Loucy (cell line): ENCODE measurements at regions not wholly inside any gene's neighbourhood (a gene's known extent, or its start where the extent isn't known, plus 50 kb on each side); places are given as distances from the start of the nearest gene placed in this dataset.

Experiments used
- H2AFZ ChIP-seq: fragments of 200-600 bp; sonication (generic); 2 replicates; pipeline ENCODE4 v1.6.0; 2016; ENCODE audit warnings: antibody characterized with exemption, mild to moderate bottlenecking, low read length, moderate library complexity
- H3F3A ChIP-seq: fragments of 200-600 bp; 2 replicates; pipeline ENCODE4 v1.6.0; 2016; ENCODE audit warnings: antibody characterized with exemption, low read depth, mild to moderate bottlenecking
- H3K27me3 ChIP-seq: fragments of 200-600 bp; sonication (generic); 2 replicates; pipeline ENCODE4 v1.6.1; 2014; ENCODE audit warnings: low read length, mild to moderate bottlenecking; ENCODE audit not compliant: insufficient read depth, poor library complexity, severe bottlenecking
- H3K36me3 ChIP-seq: fragments of 200-600 bp; sonication (generic); 2 replicates; pipeline ENCODE4 v1.6.1; 2016; ENCODE audit warnings: low read length; ENCODE audit not compliant: insufficient read depth
- H3K4me1 ChIP-seq: fragments of 200-600 bp; sonication (generic); 2 replicates; pipeline ENCODE4 v1.5.1; 2014; ENCODE audit warnings: low read length, mild to moderate bottlenecking; ENCODE audit not compliant: insufficient read depth, poor library complexity, severe bottlenecking
- H3K4me2 ChIP-seq: fragments of 200-600 bp; sonication (generic); 2 replicates; pipeline ENCODE4 v1.6.0; 2014; ENCODE audit warnings: antibody characterized with exemption, low read length, low read depth, mild to moderate bottlenecking; ENCODE audit not compliant: poor library complexity, severe bottlenecking
- H3K4me3 ChIP-seq: fragments of 200-600 bp; sonication (generic); 2 replicates; pipeline ENCODE4 v1.5.1; 2014; ENCODE audit warnings: low read length, mild to moderate bottlenecking, mixed read lengths; ENCODE audit not compliant: poor library complexity, severe bottlenecking
- H3K79me2 ChIP-seq: fragments of 200-600 bp; sonication (generic); 2 replicates; pipeline ENCODE4 v1.6.1; 2014; ENCODE audit warnings: low read length; ENCODE audit not compliant: insufficient read depth
- H3K9ac ChIP-seq: fragments of 200-600 bp; sonication (generic); 2 replicates; pipeline ENCODE4 v1.6.0; 2014; ENCODE audit warnings: mild to moderate bottlenecking, low read depth, low read length, moderate library complexity; ENCODE audit not compliant: poor library complexity, severe bottlenecking
- H3K9me2 ChIP-seq: fragments of 200-600 bp; sonication (generic); replicated peaks from 2 replicates; pipeline ENCODE4 v1.6.1; 2016; ENCODE audit warnings: low read depth, low read length, mixed read lengths
- H3K9me3 ChIP-seq: fragments of 200-600 bp; sonication (generic); 2 replicates; pipeline ENCODE4 v1.6.1; 2014; ENCODE audit warnings: mild to moderate bottlenecking, antibody characterized with exemption, low read length, low read depth; ENCODE audit not compliant: insufficient read depth
- H4K20me1 ChIP-seq: fragments of 200-600 bp; sonication (generic); 2 replicates; pipeline ENCODE4 v1.6.0; 2014; ENCODE audit warnings: antibody characterized with exemption, low read length, mild to moderate bottlenecking; ENCODE audit not compliant: insufficient read depth, poor library complexity, severe bottlenecking
- EZH2phosphoT487 ChIP-seq: fragments of 200-600 bp; IDR thresholded peaks from 2 replicates; pipeline ENCODE4 v1.6.1; 2018; ENCODE audit warnings: antibody characterized with exemption, mild to moderate bottlenecking, moderate library complexity, borderline replicate concordance
- TF ChIP-seq, protein P1 (sequence below): fragments of 200-600 bp; sonication (generic); conservative IDR thresholded peaks from 2 replicates; pipeline ENCODE4 v1.5.1; 2014; ENCODE audit warnings: mild to moderate bottlenecking, antibody characterized with exemption, low read length

DNA sequence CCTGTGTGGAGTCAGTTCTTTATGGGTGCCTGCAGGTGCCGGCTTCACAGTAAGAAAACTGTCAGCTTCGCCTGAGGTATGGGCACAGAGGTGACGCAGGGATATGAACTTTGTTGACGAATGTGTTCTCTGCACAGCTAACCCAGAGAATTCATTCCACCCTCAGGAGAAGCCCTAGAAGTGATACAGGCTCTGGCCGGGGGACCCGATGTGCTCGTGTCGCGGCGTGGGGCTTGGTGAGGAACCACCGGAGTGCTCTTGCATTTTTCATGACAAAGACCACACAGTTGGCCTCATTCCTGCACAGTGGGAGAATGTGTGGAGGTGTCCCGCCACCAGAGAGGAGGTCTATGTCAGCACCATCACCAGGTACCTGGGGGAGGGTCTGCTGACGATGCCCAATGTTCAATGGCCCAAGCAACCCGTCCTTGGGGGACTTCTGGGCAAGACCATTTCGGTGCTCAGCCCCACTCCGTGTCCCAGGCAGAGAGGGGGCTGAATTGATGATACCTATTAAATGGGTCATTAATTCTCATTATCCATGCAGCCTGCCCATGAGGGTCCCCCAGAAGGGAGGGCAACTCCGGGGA lies 147.5 kb upstream of the RTL1 start:
- Histone ChIP-seq H3K27me3 (no peaks in the 10 kb centered on the region), H3K9me3 (no peaks in the 10 kb centered on the region; the same call in 1 of the 2 replicates), H3K79me2 (no peaks in the 10 kb centered on the region), H3K4me1 (no peaks in the 10 kb centered on the region), H3K4me3 (no peak overlapping the region), H3K4me2 (no peak overlapping the region), H3F3A (no peaks in the 10 kb centered on the region), H3K9me2 (no peaks in the 10 kb centered on the region), H4K20me1 (no peaks in the 10 kb centered on the region), H3K9ac (no peak overlapping the region), H2AFZ (no peak overlapping the region), H3K36me3 (no peaks in the 10 kb centered on the region)
- TF ChIP-seq, protein P1, sequence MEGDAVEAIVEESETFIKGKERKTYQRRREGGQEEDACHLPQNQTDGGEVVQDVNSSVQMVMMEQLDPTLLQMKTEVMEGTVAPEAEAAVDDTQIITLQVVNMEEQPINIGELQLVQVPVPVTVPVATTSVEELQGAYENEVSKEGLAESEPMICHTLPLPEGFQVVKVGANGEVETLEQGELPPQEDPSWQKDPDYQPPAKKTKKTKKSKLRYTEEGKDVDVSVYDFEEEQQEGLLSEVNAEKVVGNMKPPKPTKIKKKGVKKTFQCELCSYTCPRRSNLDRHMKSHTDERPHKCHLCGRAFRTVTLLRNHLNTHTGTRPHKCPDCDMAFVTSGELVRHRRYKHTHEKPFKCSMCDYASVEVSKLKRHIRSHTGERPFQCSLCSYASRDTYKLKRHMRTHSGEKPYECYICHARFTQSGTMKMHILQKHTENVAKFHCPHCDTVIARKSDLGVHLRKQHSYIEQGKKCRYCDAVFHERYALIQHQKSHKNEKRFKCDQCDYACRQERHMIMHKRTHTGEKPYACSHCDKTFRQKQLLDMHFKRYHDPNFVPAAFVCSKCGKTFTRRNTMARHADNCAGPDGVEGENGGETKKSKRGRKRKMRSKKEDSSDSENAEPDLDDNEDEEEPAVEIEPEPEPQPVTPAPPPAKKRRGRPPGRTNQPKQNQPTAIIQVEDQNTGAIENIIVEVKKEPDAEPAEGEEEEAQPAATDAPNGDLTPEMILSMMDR: no peak
- no peak for TF ChIP-seq EZH2phosphoT487

DNA sequence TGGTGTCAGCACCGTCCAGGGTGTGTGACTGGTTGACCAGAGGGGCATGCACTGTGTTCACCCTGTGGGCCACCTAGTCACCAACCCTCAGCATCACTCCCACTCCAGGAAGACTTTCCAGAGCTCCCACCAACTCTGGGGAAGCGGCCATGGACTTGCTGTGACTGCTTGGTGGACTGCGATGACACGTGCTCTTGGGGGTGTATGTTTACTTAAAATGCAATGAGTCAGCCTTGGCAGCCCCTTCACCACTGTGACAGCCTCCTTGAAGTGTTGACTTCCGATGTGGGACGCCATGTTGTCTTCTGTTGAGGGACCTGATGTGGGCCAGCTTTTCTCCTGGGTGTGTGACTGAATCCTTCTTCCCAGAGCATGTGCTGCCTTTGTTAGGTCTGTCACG lies 151.1 kb upstream of the RTL1 start:
- no peaks in the 10 kb centered on the region for H4K20me1 ChIP-seq
- no peaks in the 10 kb centered on the region for H3K9me2 ChIP-seq
- no peak for TF ChIP-seq EZH2phosphoT487
- TF ChIP-seq, protein P1: no peak
- no peak overlapping the region for H3K4me3 ChIP-seq
- no peak overlapping the region for H2AFZ ChIP-seq
- H3K9ac ChIP-seq: no peak overlapping the region
- H3K27me3 ChIP-seq: no peaks in the 10 kb centered on the region
- H3K79me2 ChIP-seq: no peaks in the 10 kb centered on the region
- no peaks in the 10 kb centered on the region for H3F3A ChIP-seq
- no peaks in the 10 kb centered on the region for H3K4me1 ChIP-seq
- no peak overlapping the region for H3K4me2 ChIP-seq
- H3K9me3 ChIP-seq: peaks cover 8% of the 10 kb centered on the region; the same call in 1 of the 2 replicates
- no peaks in the 10 kb centered on the region for H3K36me3 ChIP-seq

DNA sequence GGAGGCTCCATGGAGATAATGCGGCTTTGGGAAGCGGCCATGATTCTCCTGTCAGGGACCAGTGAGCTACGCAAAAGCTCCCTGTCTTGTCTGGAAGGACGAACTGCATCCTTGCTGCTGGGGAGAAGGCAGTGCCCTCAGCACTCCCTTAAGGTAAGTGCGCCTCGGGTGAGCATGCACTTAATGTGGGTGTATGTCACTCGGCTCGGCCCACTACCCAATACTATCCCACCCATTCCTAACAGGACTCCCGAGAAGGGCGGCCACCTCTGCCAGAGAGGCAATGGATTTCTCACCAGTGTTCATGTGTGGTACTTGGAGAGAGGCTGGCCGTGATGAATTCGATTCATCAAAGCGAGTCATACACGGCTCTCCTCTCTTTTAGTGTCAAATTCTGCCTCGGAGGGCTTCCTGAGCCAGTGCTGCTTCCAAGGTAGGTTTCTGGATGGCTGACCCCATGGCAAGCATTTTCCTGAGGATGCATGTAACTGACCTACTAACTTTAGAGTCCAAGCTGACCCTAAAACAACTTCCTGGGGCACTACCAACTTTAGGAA lies 151.7 kb upstream of the RTL1 start:
- no peaks in the 10 kb centered on the region for H3K4me1 ChIP-seq
- H3K9ac ChIP-seq: no peak overlapping the region
- no peak overlapping the region for H3K4me2 ChIP-seq
- H3K9me3 ChIP-seq: peaks cover 8% of the 10 kb centered on the region; the same call in 1 of the 2 replicates
- TF ChIP-seq EZH2phosphoT487: no peak
- TF ChIP-seq, protein P1: no peak
- H3K27me3 ChIP-seq: no peaks in the 10 kb centered on the region
- H4K20me1 ChIP-seq: no peaks in the 10 kb centered on the region
- no peaks in the 10 kb centered on the region for H3K36me3 ChIP-seq
- no peak overlapping the region for H2AFZ ChIP-seq
- H3F3A ChIP-seq: no peaks in the 10 kb centered on the region
- H3K9me2 ChIP-seq: no peaks in the 10 kb centered on the region
- H3K4me3 ChIP-seq: no peak overlapping the region
- H3K79me2 ChIP-seq: no peaks in the 10 kb centered on the region
